CD4-positive, alpha-beta T cell (primary cell): ENCODE measurements at regions not wholly inside any gene's neighbourhood (a gene's known extent, or its start where the extent isn't known, plus 50 kb on each side); places are given as distances from the start of the nearest gene placed in this dataset.

Source experiments
- ATAC-seq: fragments of 200-7000 bp; cut with Tn5 transposase; one replicate; pipeline ENCODE4 v1.10.0; 2022; ENCODE audit warnings: mild to moderate bottlenecking; ENCODE audit not compliant: poor library complexity
- CTCF ChIA-PET: fragments of 350-600 bp; sonication (Branson Sonifier 250); formaldehyde crosslinking; loops from one replicate; lab custom pipeline; 2021; ENCODE audit warnings: antibody characterized with exemption, inconsistent platforms; lab: Charles Lee
- POLR2A ChIA-PET: fragments of 350-600 bp; sonication (Branson Sonifier 250); formaldehyde crosslinking; loops from one replicate; lab custom pipeline; 2021; ENCODE audit warnings: antibody characterized with exemption, inconsistent platforms; lab: Charles Lee
- DNase-seq, 14 experiments: peaks; one replicate each; pipeline ENCODE4 v3.0.0-alpha.2; 2013 to 2020; ENCODE audit warnings: mixed read lengths in 2 of 14
- H3K27ac ChIP-seq, 2 donors: one replicate each; pipeline versions ENCODE4 v1.5.1 to v1.7.0; 2013; ENCODE audit warnings: low read length in 2 of 2, low read depth in 1 of 2, mild to moderate bottlenecking in 1 of 2
- H3K27me3 ChIP-seq, 2 experiments: 1 replicate in 1 of 2; 2 replicates in 1 of 2; pipeline versions ENCODE4 v1.6.1 to v1.7.0; 2013; ENCODE audit warnings: low read length in 2 of 2, control low read depth in 1 of 2, mild to moderate bottlenecking in 1 of 2, moderate library complexity in 1 of 2; ENCODE audit not compliant: insufficient read depth in 2 of 2, control insufficient read depth in 1 of 2
- H3K36me3 ChIP-seq: one replicate; pipeline ENCODE4 v1.6.1; 2013; ENCODE audit warnings: low read length, control low read depth; ENCODE audit not compliant: insufficient read depth
- H3K4me1 ChIP-seq: one replicate; pipeline ENCODE4 v1.6.1; 2013; ENCODE audit warnings: low read length, control low read depth; ENCODE audit not compliant: insufficient read depth
- H3K4me3 ChIP-seq: one replicate; pipeline ENCODE4 v1.5.1; 2013; ENCODE audit warnings: mild to moderate bottlenecking, low read length, moderate library complexity
- H3K9me3 ChIP-seq, 2 experiments: 1 replicate in 1 of 2; 2 replicates in 1 of 2; pipeline versions ENCODE4 v1.6.1 to v1.7.0; 2013; ENCODE audit warnings: low read length in 2 of 2, mild to moderate bottlenecking in 2 of 2, control low read depth in 1 of 2, moderate library complexity in 1 of 2; ENCODE audit not compliant: control insufficient read depth in 1 of 2, insufficient read depth in 1 of 2
- H3K27ac Mint-ChIP-seq: one replicate; pipeline ENCODE4 v1.8.0; 2020; ENCODE audit warnings: mixed read lengths
- H3K27me3 Mint-ChIP-seq: one replicate; pipeline ENCODE4 v1.8.0; 2021; ENCODE audit warnings: mixed read lengths
- H3K36me3 Mint-ChIP-seq: one replicate; pipeline ENCODE4 v1.8.0; 2021; ENCODE audit warnings: low read depth, mixed read lengths
- H3K4me1 Mint-ChIP-seq: one replicate; pipeline ENCODE4 v1.8.0; 2021; ENCODE audit warnings: low read depth, mixed read lengths
- H3K4me3 Mint-ChIP-seq: one replicate; pipeline ENCODE4 v1.8.0; 2020; ENCODE audit warnings: mild to moderate bottlenecking, mixed read lengths
- H3K9me3 Mint-ChIP-seq: one replicate; pipeline ENCODE4 v1.8.0; 2020; ENCODE audit warnings: mixed read lengths
- CTCF ChIP-seq: fragments of 200-600 bp; IDR thresholded peaks from one replicate; pipeline ENCODE4 v1.8.0; 2022; ENCODE audit warnings: antibody characterized with exemption, mild to moderate bottlenecking
- intact Hi-C, 2 experiments: fragments of 100-400 bp; cut with DNase I in 1 of 2; cut with micrococcal nuclease in 1 of 2; formaldehyde crosslinking; loops; one replicate each; pipeline versions ENCODE4 v1.15.1 to v1.9.0; 2023 to 2025; cut with DNase I, micrococcal nuclease

DNA sequence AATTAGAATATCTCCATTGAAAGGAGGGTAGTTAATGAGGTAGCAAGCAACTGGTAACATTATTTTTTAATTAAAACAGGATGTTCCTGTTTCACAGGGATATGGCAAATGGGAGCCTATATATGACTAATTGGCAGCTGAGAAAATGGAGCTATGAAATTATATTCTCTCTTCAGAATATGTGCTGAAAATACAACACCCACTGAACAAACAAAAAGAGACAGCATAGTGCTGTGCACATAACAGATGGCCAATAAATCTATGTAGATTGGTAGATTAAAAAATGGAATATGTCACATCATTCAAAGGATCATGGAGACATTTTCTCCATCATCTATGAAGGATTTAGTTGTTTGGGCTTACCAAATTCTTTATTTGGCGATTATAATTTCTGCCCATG, 362.0 kb downstream of the GPR37 start:
- Mint-ChIP-seq H3K27me3 (no peaks in the 10 kb centered on the region), H3K27ac (no peak overlapping the region), H3K36me3 (no peaks in the 10 kb centered on the region), H3K9me3 (peaks cover 6% of the 10 kb centered on the region), H3K4me3 (no peak overlapping the region), H3K4me1 (no peaks in the 10 kb centered on the region)
- ChIA-PET CTCF (no interaction called here), POLR2A (no interaction called here)
- no peak overlapping the region for H3K27ac ChIP-seq
- no peaks in the 10 kb centered on the region for H3K9me3 ChIP-seq
- no peak for TF ChIP-seq CTCF
- no peaks in the 10 kb centered on the region for H3K4me1 ChIP-seq
- no peak for DNase-seq
- ATAC-seq = no peak
- no peak overlapping the region for H3K4me3 ChIP-seq
- intact Hi-C loops = no loop called here
- no peaks in the 10 kb centered on the region for H3K36me3 ChIP-seq
- no peaks in the 10 kb centered on the region for H3K27me3 ChIP-seq

DNA sequence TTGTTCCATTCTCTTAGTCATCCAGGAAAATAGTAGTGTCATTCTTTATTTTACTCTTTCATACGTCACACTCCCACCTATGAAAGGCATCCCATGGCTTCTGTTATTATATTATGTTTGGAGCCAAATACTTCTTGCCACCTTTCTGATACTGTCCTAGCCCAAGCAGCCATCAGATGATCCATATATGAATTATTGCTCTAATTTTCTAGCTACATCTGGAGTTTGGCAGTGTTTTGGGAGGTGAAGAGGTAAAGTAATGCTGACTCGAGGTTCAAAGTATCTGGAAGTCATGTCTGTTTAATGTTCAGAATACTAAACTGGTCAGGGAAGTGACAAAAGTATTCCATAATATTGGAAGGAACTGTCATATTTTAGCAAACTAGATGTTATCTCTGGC, 362.5 kb downstream of the GPR37 start:
- H3K27ac ChIP-seq = no peak overlapping the region
- DNase-seq = no peak
- ATAC-seq = no peak
- intact Hi-C loops = no loop called here
- Mint-ChIP-seq H3K36me3 (no peaks in the 10 kb centered on the region), H3K27me3 (no peaks in the 10 kb centered on the region), H3K4me3 (no peak overlapping the region), H3K9me3 (peaks cover 6% of the 10 kb centered on the region), H3K27ac (no peak overlapping the region), H3K4me1 (no peaks in the 10 kb centered on the region)
- no peak overlapping the region for H3K4me3 ChIP-seq
- CTCF ChIA-PET = no interaction called here
- H3K9me3 ChIP-seq = peaks cover 0 to under 1% of the 10 kb centered on the region in 2 experiments
- POLR2A ChIA-PET = no interaction called here
- H3K4me1 ChIP-seq = no peaks in the 10 kb centered on the region
- no peaks in the 10 kb centered on the region for H3K36me3 ChIP-seq
- no peak for TF ChIP-seq CTCF
- H3K27me3 ChIP-seq = no peaks in the 10 kb centered on the region

DNA sequence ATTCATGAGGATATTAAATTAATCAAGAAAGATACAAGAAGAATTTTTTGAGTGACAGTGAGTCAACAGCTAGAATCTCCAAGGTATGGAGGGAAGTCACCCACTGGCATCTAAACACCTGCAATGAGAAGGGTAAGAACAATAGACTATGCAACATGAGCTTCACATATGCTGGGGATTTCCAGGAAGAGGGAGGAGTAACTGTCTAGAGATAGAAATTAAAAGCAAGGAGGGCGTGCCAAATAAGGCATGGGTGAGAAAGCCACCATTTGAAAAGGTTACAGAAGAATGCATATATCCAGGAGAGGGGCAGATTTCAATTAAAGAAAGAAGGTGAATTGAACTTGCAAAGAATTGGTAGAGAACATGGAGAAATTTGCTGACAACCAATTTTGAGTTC, 365.7 kb downstream of the GPR37 start:
- Mint-ChIP-seq H3K4me1 (no peaks in the 10 kb centered on the region), H3K4me3 (no peak overlapping the region), H3K36me3 (no peaks in the 10 kb centered on the region), H3K27me3 (no peaks in the 10 kb centered on the region), H3K9me3 (peaks cover 4% of the 10 kb centered on the region), H3K27ac (no peak overlapping the region)
- DNase-seq (no peak), ATAC-seq (no peak)
- intact Hi-C loops = no loop called here
- Histone ChIP-seq H3K36me3 (no peaks in the 10 kb centered on the region), H3K9me3 (peaks cover 0 to 4% of the 10 kb centered on the region in 2 experiments), H3K27me3 (no peaks in the 10 kb centered on the region), H3K4me1 (no peaks in the 10 kb centered on the region), H3K27ac (no peak overlapping the region), H3K4me3 (no peak overlapping the region)
- ChIA-PET POLR2A (no interaction called here), CTCF (no interaction called here)
- no peak for TF ChIP-seq CTCF
